CD4-positive, CD25-positive, alpha-beta regulatory T cell (primary cell): ENCODE measurements at regions not wholly inside any gene's neighbourhood (a gene's known extent, or its start where the extent isn't known, plus 50 kb on each side); places are given as distances from the start of the nearest gene placed in this dataset.

Source experiments
- ATAC-seq, 2 donors: fragments of 150-1000 bp; cut with Tn5 transposase; one replicate each; pipeline ENCODE4 v1.10.0; 2021; ENCODE audit warnings: low read depth in 2 of 2, moderate number of reproducible peaks in 2 of 2, moderate library complexity in 1 of 2
- DNase-seq, 3 donors: peaks; one replicate each; pipeline versions ENCODE4 v3.0.0 to v3.0.0-alpha.2; 2012 to 2022; ENCODE audit warnings: mixed read lengths in 1 of 3
- H3K27ac ChIP-seq: one replicate; pipeline ENCODE4 v1.7.0; 2013; ENCODE audit warnings: mild to moderate bottlenecking, low read length; ENCODE audit not compliant: insufficient read depth, poor library complexity, severe bottlenecking
- H3K27me3 ChIP-seq: one replicate; pipeline ENCODE4 v1.7.0; 2013; ENCODE audit warnings: low read length; ENCODE audit not compliant: control insufficient read depth, insufficient read depth
- H3K36me3 ChIP-seq: one replicate; pipeline ENCODE4 v1.7.0; 2013; ENCODE audit warnings: mild to moderate bottlenecking, low read length, moderate library complexity; ENCODE audit not compliant: control insufficient read depth, insufficient read depth
- H3K4me1 ChIP-seq: 2 replicates; pipeline ENCODE4 v1.7.0; 2013; ENCODE audit warnings: mild to moderate bottlenecking, low read length; ENCODE audit not compliant: insufficient read depth, control insufficient read depth, poor library complexity, severe bottlenecking
- H3K4me3 ChIP-seq: one replicate; pipeline ENCODE4 v1.7.0; 2013; ENCODE audit warnings: low read depth, mild to moderate bottlenecking, low read length, moderate library complexity
- H3K9me3 ChIP-seq, 2 experiments: 1 replicate in 1 of 2; 2 replicates in 1 of 2; pipeline ENCODE4 v1.7.0; 2013; ENCODE audit warnings: low read length in 2 of 2, mild to moderate bottlenecking in 1 of 2, moderate library complexity in 1 of 2; ENCODE audit not compliant: control insufficient read depth in 2 of 2
- H3K27ac Mint-ChIP-seq, 3 donors: one replicate each; pipeline ENCODE4 v1.8.0; 2020 to 2022; ENCODE audit warnings: mild to moderate bottlenecking in 3 of 3, mixed read lengths in 3 of 3, moderate library complexity in 2 of 3
- H3K27me3 Mint-ChIP-seq: one replicate; pipeline ENCODE4 v1.8.0; 2022; ENCODE audit warnings: mild to moderate bottlenecking, mixed read lengths
- H3K36me3 Mint-ChIP-seq: one replicate; pipeline ENCODE4 v1.8.0; 2020; ENCODE audit warnings: mixed read lengths
- H3K4me1 Mint-ChIP-seq, 4 donors: one replicate each; pipeline ENCODE4 v1.8.0; 2020 to 2022; ENCODE audit warnings: mixed read lengths in 4 of 4, mild to moderate bottlenecking in 1 of 4
- H3K4me3 Mint-ChIP-seq, 4 donors: one replicate each; pipeline ENCODE4 v1.8.0; 2020 to 2022; ENCODE audit warnings: mild to moderate bottlenecking in 4 of 4, mixed read lengths in 4 of 4, moderate library complexity in 3 of 4
- H3K9me3 Mint-ChIP-seq, 7 donors: one replicate each; pipeline ENCODE4 v1.8.0; 2020 to 2022; ENCODE audit warnings: mixed read lengths in 7 of 7, mild to moderate bottlenecking in 3 of 7, moderate library complexity in 2 of 7

- Mint-ChIP-seq H3K27me3 (no peaks in the 10 kb centered on the region), H3K4me1 (no peaks in the 10 kb centered on the region), H3K9me3 (peaks cover 0 to 12% (median 3%) of the 10 kb centered on the region in 7 donors), H3K36me3 (no peaks in the 10 kb centered on the region), H3K27ac (no peak overlapping the region), H3K4me3 (no peak overlapping the region)
- no peaks in the 10 kb centered on the region for H3K27me3 ChIP-seq
- no peaks in the 10 kb centered on the region for H3K9me3 ChIP-seq
- H3K4me3 ChIP-seq = no peak overlapping the region
- no peaks in the 10 kb centered on the region for H3K4me1 ChIP-seq
- H3K27ac ChIP-seq = no peak overlapping the region
- no peaks in the 10 kb centered on the region for H3K36me3 ChIP-seq
- ATAC-seq (no peak), DNase-seq (no peak)
Observed at GRCh38 chr4:35565640-35566039, 678.7 kb downstream of the ARAP2 start.

- DNase-seq (no peak), ATAC-seq (no peak)
- H3K4me3 Mint-ChIP-seq = no peak overlapping the region
- no peaks in the 10 kb centered on the region for H3K36me3 Mint-ChIP-seq
- H3K27me3 Mint-ChIP-seq = no peaks in the 10 kb centered on the region
- no peak overlapping the region for H3K27ac ChIP-seq
- H3K4me3 ChIP-seq = no peak overlapping the region
- no peaks in the 10 kb centered on the region for H3K27me3 ChIP-seq
- H3K36me3 ChIP-seq = no peaks in the 10 kb centered on the region
- H3K9me3 ChIP-seq = no peaks in the 10 kb centered on the region
- no peak overlapping the region for H3K27ac Mint-ChIP-seq
- H3K4me1 Mint-ChIP-seq = no peaks in the 10 kb centered on the region
- peaks cover 0 to 9% (median 2%) of the 10 kb centered on the region in 7 donors for H3K9me3 Mint-ChIP-seq
- no peaks in the 10 kb centered on the region for H3K4me1 ChIP-seq
Observed at GRCh38 chr4:35591035-35591434, 653.3 kb downstream of the ARAP2 start.

DNA sequence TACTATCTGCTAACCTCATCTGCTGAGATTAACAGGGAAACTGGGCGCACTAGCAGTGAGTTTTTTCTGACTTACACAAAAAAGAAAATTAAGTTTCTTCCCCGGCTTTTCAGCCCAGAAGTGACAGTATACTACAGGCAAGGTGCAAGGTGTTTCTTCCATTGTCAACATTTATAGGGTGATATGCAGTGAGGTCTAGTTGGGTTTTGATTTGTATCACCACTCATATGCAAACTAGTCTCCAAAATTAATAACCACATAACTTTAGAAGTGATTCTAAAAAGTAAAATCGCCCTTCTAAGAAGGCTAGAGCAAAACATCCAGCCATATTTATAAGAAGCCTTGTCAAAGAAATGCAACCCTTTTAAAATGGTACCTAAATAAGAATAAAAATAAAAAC is 640.1 kb downstream of the ARAP2 start:
- ATAC-seq (no peak), DNase-seq (no peak)
- H3K4me3 ChIP-seq = no peak overlapping the region
- H3K9me3 ChIP-seq = no peaks in the 10 kb centered on the region
- Mint-ChIP-seq H3K4me1 (no peaks in the 10 kb centered on the region), H3K27ac (no peak overlapping the region), H3K36me3 (no peaks in the 10 kb centered on the region), H3K27me3 (no peaks in the 10 kb centered on the region), H3K9me3 (peaks cover 1 to 10% (median 3%) of the 10 kb centered on the region in 7 donors), H3K4me3 (no peak overlapping the region)
- no peaks in the 10 kb centered on the region for H3K36me3 ChIP-seq
- H3K4me1 ChIP-seq = no peaks in the 10 kb centered on the region
- no peaks in the 10 kb centered on the region for H3K27me3 ChIP-seq
- no peak overlapping the region for H3K27ac ChIP-seq

- H3K4me3 Mint-ChIP-seq = no peak overlapping the region
- H3K9me3 Mint-ChIP-seq = peaks cover 1 to 10% (median 3%) of the 10 kb centered on the region in 7 donors
- no peaks in the 10 kb centered on the region for H3K27me3 Mint-ChIP-seq
- H3K4me1 Mint-ChIP-seq = no peaks in the 10 kb centered on the region
- no peak for ATAC-seq
- Histone ChIP-seq H3K27ac (no peak overlapping the region), H3K4me3 (no peak overlapping the region), H3K27me3 (no peaks in the 10 kb centered on the region), H3K36me3 (no peaks in the 10 kb centered on the region), H3K9me3 (no peaks in the 10 kb centered on the region), H3K4me1 (no peaks in the 10 kb centered on the region)
- H3K27ac Mint-ChIP-seq = no peak overlapping the region
- H3K36me3 Mint-ChIP-seq = no peaks in the 10 kb centered on the region
- DNase-seq = no peak
Observed at GRCh38 chr4:35604724-35605123, 639.6 kb downstream of the ARAP2 start.

GRCh38 chr4:35608205-35608604 is 636.1 kb downstream of the ARAP2 start:
- H3K9me3 Mint-ChIP-seq = peaks cover 1 to 13% (median 2%) of the 10 kb centered on the region in 7 donors
- DNase-seq = no peak
- H3K9me3 ChIP-seq = no peaks in the 10 kb centered on the region
- no peak overlapping the region for H3K27ac ChIP-seq
- H3K4me1 ChIP-seq = no peaks in the 10 kb centered on the region
- ATAC-seq = no peak
- H3K4me3 ChIP-seq = no peak overlapping the region
- H3K27ac Mint-ChIP-seq = no peak overlapping the region
- H3K36me3 ChIP-seq = no peaks in the 10 kb centered on the region
- no peaks in the 10 kb centered on the region for H3K27me3 Mint-ChIP-seq
- H3K4me3 Mint-ChIP-seq = no peak overlapping the region
- H3K27me3 ChIP-seq = no peaks in the 10 kb centered on the region
- no peaks in the 10 kb centered on the region for H3K36me3 Mint-ChIP-seq
- no peaks in the 10 kb centered on the region for H3K4me1 Mint-ChIP-seq

DNA sequence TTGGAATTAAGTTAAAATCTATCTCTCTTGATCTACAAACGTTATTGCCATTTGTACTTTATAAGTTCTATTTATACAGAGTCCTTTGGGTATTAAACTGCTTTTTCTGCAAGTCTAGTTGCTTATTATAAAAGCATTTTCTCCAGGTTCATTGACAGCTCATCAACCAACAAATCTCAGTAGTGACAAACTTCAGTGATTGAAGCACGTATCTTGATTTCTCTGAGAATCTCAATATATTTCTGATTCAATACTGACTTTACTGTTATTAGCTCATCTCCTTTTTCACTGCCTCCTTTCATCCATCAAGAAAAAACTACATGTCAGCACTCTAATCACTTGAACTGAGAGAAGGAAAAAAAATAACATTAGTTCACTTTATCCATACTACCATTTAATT is 630.2 kb downstream of the ARAP2 start:
- Histone ChIP-seq H3K36me3 (no peaks in the 10 kb centered on the region), H3K4me1 (no peaks in the 10 kb centered on the region), H3K27ac (no peak overlapping the region), H3K9me3 (no peaks in the 10 kb centered on the region), H3K27me3 (no peaks in the 10 kb centered on the region), H3K4me3 (no peak overlapping the region)
- no peaks in the 10 kb centered on the region for H3K27me3 Mint-ChIP-seq
- no peak for ATAC-seq
- H3K36me3 Mint-ChIP-seq = no peaks in the 10 kb centered on the region
- H3K4me3 Mint-ChIP-seq = no peak overlapping the region
- no peak overlapping the region for H3K27ac Mint-ChIP-seq
- no peak for DNase-seq
- H3K4me1 Mint-ChIP-seq = no peaks in the 10 kb centered on the region
- H3K9me3 Mint-ChIP-seq = peaks cover 0 to 13% (median 0%) of the 10 kb centered on the region in 7 donors

GRCh38 chr4:35639929-35640328 is 604.4 kb downstream of the ARAP2 start:
- Mint-ChIP-seq H3K4me1 (no peaks in the 10 kb centered on the region), H3K36me3 (no peaks in the 10 kb centered on the region), H3K27ac (no peak overlapping the region), H3K9me3 (peaks cover 0 to 14% (median 2%) of the 10 kb centered on the region in 7 donors), H3K27me3 (no peaks in the 10 kb centered on the region), H3K4me3 (no peak overlapping the region)
- Histone ChIP-seq H3K27ac (no peak overlapping the region), H3K4me1 (no peaks in the 10 kb centered on the region), H3K27me3 (no peaks in the 10 kb centered on the region), H3K4me3 (no peak overlapping the region), H3K9me3 (peaks cover 0 to 2% of the 10 kb centered on the region in 2 experiments), H3K36me3 (no peaks in the 10 kb centered on the region)
- ATAC-seq = no peak
- DNase-seq = no peak

DNA sequence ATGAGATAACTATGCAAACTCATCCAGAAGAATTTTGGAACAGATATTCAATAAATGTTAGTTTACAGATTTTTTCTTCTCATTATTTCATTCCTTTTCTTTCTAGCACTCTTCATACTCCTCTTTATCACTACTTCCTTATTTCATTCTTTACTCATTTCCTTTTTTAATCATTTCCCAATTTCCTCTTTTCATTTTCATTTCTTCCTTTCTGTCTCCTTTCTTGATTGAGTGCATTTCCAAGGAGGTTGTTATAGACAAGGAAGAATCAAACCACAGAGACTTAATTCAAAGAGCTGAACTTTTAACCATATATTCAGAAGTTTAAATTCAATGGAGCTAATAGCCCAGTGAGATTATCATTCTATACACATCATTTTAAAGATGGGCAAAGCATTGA is 600.7 kb downstream of the ARAP2 start:
- Histone ChIP-seq H3K27ac (no peak overlapping the region), H3K36me3 (no peaks in the 10 kb centered on the region), H3K4me1 (no peaks in the 10 kb centered on the region), H3K27me3 (no peaks in the 10 kb centered on the region), H3K4me3 (no peak overlapping the region), H3K9me3 (no peaks in the 10 kb centered on the region)
- Mint-ChIP-seq H3K4me3 (no peak overlapping the region), H3K27ac (no peak overlapping the region), H3K27me3 (no peaks in the 10 kb centered on the region), H3K36me3 (no peaks in the 10 kb centered on the region), H3K9me3 (peaks cover 0 to 3% (median 0%) of the 10 kb centered on the region in 7 donors), H3K4me1 (no peaks in the 10 kb centered on the region)
- no peak for DNase-seq
- no peak for ATAC-seq
